RWPE1 (cell line): ENCODE measurements at regions not wholly inside any gene's neighbourhood (a gene's known extent, or its start where the extent isn't known, plus 50 kb on each side); places are given as distances from the start of the nearest gene placed in this dataset.
A peak's percentile ranks its signal among the peaks of the same experiment; 100 is the strongest.

ENCODE experiments used
- CTCF ChIA-PET: fragments of 350-600 bp; sonication (Branson Sonifier 250); formaldehyde crosslinking; extraction: SDS; loops from one replicate; lab custom pipeline; 2021; lab: Yijun Ruan, JAX
- POLR2A ChIA-PET: fragments of 400-600 bp; formaldehyde crosslinking; extraction: SDS; loops from one replicate; lab custom pipeline; 2020; ENCODE audit warnings: antibody characterized with exemption; ENCODE audit not compliant: low non-redundant PET; lab: Yijun Ruan, JAX
- DNase-seq: peaks from one replicate; pipeline ENCODE4 v3.0.0; 2012; ENCODE audit warnings: low spot score
- H3K27ac ChIP-seq: fragments of 450-650 bp; 2 replicates; pipeline ENCODE4 v1.5.1; 2017
- CTCF ChIP-seq: fragments of 450-650 bp; conservative IDR thresholded peaks from 2 replicates; pipeline ENCODE4 v1.5.1; 2017; ENCODE audit warnings: low read depth, mild to moderate bottlenecking

- no peak for DNase-seq
- H3K27ac ChIP-seq, result no peak overlapping the region
- ChIA-PET POLR2A (no interaction called here), CTCF (interaction anchor here (0.5 kb wide), 1 partner anchor 9 kb away, joined by 4 read pairs; no protein-coding TSS in a partner anchor)
- no peak for TF ChIP-seq CTCF
These were observed 61.2 kb upstream of the PRDX6 start for GRCh38 chr1:173415905-173416450.

- no peak overlapping the region for H3K27ac ChIP-seq
- TF ChIP-seq CTCF, result no peak
- DNase-seq, result no peak
- ChIA-PET POLR2A (no interaction called here), CTCF (no interaction called here)
These were observed 59.6 kb upstream of the PRDX6 start for GRCh38 chr1:173417563-173417962.

GRCh38 chr1:173418107-173418985 lies 58.8 kb upstream of the PRDX6 start:
- ChIA-PET CTCF (no interaction called here), POLR2A (no interaction called here)
- no peak for TF ChIP-seq CTCF

GRCh38 chr1:173420330-173420806 lies 56.8 kb upstream of the PRDX6 start:
- no peak overlapping the region for H3K27ac ChIP-seq
- TF ChIP-seq CTCF, result peak; percentile 78
- DNase-seq, result peak; percentile 59
- ChIA-PET CTCF (interaction anchor here (0.6 to 1.1 kb wide), 6 partner anchors 9 to 858 kb away, joined by 3 to 6 read pairs (median 4); no protein-coding TSS in a partner anchor), POLR2A (no interaction called here)

More at GRCh38 chr1:173418107-173418985, 58.8 kb upstream of the PRDX6 start:
- DNase-seq, result no peak
- no peak overlapping the region for H3K27ac ChIP-seq

- no peak overlapping the region for H3K27ac ChIP-seq
- TF ChIP-seq CTCF, result no peak
- ChIA-PET CTCF (interaction anchor here (0.5 kb wide), 1 partner anchor 149 kb away, joined by 3 read pairs; no protein-coding TSS in a partner anchor), POLR2A (no interaction called here)
- no peak for DNase-seq
These were observed 55.8 kb upstream of the PRDX6 start for GRCh38 chr1:173421286-173421685.

GRCh38 chr1:173421789-173422188 lies 55.3 kb upstream of the PRDX6 start:
- no peak overlapping the region for H3K27ac ChIP-seq
- ChIA-PET CTCF (interaction anchor here (0.5 kb wide), 1 partner anchor 150 kb away, joined by 3 read pairs; no protein-coding TSS in a partner anchor), POLR2A (no interaction called here)

More at GRCh38 chr1:173421789-173422188, 55.3 kb upstream of the PRDX6 start:
- no peak for TF ChIP-seq CTCF
- DNase-seq, result no peak
